NCI-H748 (cell line): ENCODE measurements at regions not wholly inside any gene's neighbourhood (a gene's known extent, or its start where the extent isn't known, plus 50 kb on each side); places are given as distances from the start of the nearest gene placed in this dataset.

Experiments used
- DNase-seq: peaks from one replicate; lab custom pipeline; 2025; ENCODE audit not compliant: unreplicated experiment; lab: John Stamatoyannopoulos, UW

DNA sequence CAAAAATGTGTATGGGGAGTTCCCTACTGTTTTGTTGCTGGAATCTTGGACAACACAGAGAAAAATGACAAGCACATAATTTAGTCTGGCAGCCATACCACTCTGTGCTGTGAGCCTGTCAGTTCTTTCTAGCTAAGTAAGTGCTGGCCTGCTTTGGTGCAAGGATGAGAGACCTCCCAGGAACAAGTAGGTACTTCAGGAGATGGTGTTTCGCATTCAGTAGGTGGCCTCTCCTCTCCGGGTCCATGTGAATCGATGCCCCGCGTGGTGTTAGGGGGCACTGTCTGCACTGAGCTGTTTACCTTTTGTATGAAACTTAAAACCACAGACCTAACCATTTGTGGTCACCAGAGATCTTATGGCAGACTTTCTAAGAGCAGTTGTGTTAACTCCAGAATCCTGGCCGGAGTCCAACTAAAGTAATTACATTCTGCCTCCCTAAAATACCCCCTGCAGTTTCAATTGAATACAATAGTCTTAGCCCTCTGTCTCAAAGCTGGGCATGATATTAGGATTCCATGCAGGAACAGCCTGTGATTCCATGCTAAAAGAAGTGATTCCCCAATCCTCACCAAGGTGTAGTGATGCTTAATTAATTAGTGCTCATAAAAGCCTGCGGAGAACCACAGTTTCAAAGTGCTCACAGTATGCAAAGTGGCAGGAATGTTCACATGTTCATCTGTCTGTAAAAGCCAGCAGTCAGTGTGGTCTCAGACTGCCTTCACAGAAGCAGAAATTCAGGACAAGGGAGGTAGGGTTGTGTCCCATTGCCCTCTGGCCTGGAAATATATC is 64.2 kb downstream of the LLPH start:
- peak; percentile 68 for DNase-seq

DNA sequence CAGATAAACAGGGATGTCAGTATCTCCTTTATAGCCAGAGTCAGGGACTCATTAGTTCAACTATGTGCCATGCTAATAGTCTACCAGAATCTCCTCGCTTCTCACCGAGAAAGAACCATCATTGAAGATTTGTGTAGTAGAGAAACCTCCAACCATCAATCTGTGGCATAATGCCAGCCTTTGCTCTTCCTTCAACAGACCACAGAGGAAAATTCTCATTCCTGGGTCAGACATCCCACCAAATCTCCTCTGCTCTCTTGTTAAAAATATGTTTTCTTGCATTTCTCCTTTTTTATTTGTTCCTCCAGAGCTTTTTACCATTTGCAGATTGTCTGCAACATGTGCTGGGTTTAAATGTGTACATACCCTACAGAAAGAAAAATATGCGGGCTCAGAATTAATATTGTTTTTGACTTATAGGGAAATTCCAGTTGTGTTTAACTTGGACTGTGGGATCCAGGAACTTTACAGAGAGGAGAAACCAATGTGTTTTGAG is 64.9 kb downstream of the LLPH start:
- DNase-seq, result no peak

DNA sequence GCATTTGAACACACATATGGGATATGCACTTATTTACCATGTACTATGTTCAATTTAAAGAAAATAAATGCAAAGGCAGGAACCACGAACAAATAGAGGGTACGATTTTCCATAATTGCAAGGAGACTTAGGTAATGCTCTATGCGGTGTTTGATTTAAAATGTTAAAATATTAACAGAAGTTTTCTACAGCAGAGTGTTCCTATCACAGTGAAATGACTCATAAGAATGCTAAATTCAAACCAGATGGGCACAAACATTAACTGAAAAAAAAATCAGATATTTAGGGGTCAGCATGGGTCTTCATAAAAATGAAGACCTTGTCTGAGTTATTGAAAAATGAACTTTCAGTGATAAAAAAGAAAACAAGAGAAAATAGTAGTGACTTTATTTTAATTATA is 65.4 kb downstream of the LLPH start:
- no peak for DNase-seq

DNA sequence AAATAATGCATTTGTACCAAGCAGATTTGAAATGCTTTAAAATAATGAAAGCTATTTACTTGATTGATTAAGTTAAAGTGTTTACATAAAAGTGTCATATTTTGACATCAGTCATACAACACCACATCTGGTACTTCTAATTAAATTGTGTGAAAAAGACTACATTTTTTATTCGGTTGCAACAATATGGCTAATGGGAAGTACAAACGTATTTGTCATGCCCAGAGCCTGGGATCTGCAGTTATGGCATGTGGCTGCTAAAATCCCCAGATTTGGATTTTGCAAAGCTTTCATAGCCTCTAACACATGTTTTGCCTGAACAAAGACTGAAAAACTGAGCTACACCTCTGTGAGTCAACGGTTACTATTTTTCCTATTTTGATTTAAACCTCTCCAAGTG is 66.6 kb downstream of the LLPH start:
- no peak for DNase-seq

DNA sequence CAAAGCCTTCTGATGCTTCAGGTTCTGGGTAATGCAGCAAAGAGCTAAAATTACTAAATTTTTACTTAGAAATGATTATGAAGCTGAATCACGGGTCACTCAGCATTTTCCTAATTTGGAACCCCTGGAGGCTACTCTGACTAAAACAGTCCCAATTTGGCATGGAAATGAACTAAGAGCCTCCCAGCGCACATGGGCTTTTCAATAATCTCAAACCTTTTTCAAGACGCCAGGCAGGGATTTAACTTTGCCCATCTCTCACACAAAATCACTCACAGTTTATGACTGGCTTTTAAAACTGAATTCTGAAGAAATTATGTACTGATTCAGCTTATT is 68.3 kb downstream of the LLPH start:
- no peak for DNase-seq

DNA sequence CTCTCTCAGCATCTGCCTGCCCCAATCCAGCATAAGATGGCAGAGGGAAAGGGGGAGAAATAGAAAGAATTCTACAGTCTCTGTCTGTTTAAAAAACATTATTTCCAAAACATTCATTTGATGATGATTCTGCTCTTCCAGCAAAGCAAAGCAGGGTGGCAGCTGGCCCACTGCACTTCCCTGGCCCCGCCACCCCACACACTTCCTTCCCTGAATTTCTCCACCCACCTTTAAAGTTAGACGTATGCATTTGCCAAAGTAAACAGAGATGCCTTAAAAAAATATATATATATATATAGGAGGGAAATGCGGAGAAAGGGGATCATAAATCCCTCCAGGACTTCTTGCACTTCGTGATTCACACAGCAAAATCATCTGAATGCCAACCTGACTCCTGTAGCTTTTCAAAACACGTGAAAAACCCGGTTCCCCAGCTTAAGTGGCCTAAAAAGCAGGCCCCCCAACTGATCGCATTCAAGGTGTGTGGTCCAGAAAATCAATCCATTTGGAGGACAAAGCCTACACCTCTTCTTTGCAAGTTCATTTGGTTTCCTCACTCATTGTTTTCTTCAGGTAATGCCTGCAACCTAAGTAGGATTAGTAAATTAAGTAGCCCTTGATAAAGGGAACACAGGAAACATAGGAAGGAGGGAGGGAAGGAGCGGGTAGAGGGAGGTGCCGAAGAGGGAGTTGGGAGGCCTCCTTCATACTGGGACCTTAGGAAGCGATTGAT is 68.8 kb downstream of the LLPH start:
- DNase-seq, result no peak

DNA sequence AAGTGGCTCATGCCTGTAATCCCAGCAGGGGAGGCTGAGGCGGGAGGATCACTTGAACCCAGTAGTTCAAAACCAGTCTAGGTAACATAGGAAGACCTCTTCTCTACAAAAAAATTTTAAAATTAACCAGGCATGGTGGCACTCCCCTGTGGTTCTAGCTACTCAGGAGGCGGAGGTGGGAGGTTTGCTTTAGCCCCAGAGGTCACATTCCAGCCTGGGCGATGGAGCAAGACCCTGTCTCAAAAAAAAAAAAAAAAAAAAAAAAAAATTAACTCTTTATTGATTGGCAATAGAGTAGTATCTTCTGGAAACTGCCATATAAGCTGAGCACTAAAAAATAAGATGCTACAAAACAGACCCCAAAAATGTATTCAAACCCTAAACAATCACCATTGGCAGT is 69.5 kb downstream of the LLPH start:
- DNase-seq, result no peak

DNA sequence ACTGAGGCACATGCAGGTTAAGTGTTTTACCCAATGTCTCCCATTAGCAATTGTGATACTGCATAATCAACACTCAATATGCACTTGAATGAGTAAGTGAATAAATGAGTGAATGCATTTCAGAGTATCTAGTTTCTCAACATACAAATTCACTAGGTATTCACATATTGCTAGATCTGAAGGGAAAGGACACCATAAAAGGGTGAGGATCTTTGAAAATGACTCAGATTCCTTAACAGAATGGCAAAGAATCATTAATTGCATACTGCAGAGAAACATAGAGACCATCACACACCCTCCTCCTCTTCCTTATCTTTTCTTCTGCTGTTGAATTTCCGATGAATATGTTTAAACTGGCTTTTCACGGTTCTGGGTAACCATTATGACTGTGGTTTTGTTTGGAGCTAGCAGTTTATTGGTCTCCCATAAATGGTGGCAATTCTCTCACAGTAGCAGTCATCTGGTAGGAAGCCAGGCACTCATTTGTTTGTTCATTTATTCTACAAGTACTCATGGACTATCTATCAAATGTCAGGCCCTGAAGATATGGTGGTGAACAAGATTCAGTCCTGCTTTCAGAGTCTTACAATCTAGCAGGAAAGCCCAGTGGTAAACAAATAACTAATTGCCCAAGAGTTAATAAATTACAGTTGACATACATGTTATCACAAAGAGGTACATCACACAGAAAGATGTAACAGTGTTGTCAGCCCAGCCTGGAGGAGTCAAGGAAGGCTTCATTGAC is 70.2 kb downstream of the LLPH start:
- no peak for DNase-seq

DNA sequence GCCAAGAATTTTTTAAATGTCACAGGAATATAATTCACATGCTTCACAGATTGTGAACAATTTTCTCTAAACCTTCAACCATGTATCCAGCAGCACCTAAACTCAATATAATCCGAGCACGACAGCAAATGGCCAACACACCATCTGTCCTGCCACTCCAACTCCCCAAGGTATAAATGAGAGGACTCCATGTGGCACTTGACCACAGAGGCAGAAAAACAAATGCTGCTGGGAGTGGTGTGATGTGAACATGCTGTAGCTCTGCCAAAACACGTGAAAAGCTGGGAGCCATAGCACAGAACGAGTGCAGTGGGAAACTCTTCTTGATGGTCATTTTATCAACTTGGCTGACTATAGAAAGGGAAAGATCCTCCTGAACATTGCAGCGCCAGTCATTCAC is 70.9 kb downstream of the LLPH start:
- no peak for DNase-seq

DNA sequence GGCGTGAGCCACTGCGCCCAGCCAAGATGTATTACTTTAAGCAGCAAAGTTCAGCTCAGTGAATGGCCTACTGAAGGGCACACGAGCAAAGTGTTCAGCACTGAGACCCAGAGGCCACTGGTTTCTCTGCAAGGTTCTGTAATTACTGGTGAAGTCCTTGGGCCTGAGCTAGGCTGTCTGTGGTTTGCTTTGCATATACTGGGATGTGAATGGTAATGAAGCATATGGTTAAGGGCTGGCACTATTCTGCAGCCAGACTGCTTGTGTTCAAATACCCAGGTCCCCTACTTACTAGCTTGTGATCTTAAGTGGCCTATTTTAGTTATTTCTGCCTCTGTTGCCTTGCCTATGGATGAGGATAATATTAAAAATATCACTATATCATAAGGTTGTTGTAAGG is 72.0 kb downstream of the LLPH start:
- DNase-seq, result no peak

DNA sequence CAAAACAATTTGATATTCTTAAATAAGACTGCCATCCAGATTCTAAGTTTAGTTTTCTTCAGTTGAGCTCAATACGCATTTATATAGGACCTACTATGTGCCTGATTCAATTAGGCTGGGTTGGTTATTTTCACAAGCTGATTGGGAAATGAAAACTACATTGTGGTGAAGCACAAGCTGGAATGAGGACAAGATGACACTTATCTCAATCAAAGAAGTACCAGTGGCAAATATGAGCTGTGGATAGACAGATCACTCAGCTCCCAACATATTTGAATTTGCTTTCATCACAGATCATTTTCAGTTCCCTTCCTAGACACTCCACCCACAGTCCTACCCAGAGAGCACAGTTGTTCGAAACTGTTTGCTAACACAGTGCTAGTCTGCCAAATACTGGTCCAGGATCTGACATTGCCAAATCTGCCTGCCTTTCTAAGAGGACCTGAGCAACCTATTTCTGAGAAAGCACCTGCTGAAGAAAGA is 74.7 kb downstream of the LLPH start:
- no peak for DNase-seq

DNA sequence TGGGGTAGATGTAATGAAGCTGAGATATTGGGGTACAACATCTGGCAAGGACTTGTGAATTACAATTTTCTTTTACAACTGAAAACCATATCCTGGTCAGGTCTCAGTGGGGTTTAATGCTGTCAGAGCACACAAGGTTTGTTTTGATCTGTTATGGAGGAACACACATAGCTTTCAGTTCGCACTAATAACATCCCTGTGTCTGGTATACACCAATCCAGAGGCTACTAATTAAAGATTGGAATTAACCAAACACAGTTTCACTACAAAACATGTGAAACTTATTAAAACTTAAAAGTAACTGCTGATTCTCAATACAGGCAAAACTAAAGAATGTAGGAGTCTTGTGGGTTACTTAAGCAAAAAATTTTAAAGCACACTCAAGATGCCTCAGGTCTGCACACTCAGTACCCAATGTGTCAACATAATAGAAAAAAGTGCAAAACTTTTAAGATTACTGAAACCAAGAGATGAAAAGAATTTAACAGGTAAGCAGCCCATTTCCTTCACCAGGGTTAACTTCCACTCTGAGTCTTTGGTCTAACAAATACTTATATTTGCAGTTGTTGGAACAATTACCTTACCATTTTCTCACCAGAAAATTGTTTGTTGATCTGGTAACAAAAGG is 77.4 kb downstream of the LLPH start:
- no peak for DNase-seq

DNA sequence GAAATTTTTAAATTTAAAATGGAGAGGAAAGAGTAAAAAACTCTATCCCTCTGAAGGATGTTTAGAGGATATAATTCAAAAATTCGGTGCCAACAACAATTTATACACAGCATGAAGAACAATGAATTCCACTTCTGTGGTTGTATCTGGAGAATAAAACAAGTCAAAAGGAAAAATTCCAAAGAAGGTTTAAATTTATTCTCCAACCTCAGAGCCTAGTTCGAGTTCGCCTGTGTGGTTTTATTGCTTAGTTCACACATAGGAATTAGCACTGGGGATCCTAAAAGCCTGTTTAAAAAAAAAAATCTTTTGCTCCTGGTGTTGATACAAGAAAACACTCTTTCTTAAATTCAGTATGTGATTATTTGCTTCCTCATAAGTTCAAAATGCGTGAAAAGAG is 79.2 kb downstream of the LLPH start:
- DNase-seq, result no peak

DNA sequence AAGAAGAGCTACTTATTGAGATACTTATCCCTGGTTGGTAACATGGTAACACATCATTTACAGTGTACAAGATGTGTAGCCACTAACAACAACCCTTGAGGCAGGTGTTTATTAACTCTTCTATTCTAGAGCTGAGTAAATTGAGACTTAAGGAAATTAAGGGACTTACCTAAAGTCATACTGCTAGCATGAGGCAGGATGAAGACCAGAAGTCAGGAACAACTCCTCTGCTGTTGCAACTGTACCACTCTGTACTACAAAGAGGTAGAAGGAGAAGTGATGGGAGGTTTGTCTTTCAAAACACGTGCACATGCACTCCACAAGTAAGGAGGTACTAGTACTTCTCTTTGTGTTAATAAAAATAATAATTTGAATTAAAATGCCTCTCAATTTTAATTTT is 79.9 kb downstream of the LLPH start:
- DNase-seq, result no peak

DNA sequence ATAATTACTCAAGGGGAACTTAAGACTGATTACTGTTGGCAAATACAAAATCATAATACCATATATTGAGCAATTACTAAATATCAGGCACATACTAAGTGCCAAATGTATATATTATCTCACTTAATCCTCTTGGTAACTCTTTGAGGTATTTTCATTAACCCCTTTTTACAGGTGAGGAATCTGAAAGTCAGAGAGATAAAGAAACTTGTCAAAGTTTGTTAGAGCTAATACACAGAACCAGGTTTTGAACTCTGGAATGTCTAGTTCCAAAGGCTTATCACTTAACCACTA is 80.3 kb downstream of the LLPH start:
- DNase-seq, result no peak

DNA sequence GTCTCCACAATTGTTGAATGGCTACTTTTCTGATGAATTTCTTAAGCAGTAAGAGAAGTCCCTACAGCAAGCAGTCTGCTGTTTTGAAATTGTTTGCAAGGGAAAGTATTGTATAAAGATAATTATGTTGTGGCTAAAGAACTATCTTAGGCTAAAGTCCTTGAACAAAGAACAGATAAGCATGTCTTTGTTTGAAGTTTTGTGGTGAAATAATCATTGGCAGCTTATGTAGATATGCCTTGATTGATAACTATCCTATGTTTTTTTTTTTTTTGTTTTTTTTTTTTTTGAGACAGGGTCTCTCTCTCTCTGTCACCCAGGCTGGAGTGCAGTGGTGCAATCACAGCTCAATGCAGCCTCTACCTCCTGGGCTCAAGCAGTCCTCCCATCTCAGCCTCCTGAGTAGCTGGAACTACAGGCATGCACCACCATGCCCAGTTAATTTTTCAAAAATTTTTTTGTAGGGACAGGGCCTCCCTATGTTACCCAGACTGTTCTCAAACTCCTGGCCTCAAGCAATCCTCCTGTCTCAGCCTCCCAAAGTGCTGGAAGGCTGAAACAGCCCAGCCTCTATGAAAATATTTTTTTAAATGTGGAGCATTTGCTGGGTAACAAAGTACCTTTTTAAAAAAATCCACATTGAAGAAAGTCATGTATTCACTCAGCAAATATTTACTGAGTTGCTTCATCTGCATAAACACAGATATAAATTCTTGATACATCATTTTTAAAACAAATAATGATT is 80.8 kb downstream of the LLPH start:
- no peak for DNase-seq

DNA sequence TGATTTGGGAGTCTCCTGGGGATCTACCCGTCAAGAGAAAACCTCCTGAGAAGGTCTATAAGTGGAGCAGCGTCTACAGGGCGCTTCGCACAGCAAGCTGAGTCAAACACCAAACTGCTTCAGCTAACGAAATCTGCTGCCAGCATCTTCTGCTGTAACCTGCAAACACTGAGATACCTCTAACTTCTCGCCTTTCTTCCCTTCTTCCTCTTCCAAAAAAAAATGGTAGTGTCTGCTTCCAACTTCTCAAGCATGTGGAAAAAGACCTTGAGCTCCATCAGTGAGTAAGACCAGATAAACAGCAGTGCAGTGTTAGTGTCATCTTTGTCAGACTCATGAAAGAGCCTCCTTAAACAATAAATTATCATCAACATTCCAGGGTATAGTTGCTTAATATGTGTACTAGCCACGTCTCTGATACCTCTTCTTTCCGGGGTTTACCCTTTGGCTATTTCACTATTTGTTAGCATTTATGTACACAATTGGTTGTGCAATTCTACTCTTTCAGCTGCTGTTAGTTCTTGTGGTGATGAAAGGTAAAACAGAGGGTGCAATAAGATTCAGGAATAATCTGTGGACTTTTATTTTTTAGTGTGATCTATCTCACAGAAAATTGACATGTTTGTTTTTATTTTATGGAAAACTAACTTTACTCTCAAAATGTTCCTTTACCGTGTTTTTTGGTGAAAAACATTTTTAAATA is 81.6 kb downstream of the LLPH start:
- DNase-seq, result no peak

DNA sequence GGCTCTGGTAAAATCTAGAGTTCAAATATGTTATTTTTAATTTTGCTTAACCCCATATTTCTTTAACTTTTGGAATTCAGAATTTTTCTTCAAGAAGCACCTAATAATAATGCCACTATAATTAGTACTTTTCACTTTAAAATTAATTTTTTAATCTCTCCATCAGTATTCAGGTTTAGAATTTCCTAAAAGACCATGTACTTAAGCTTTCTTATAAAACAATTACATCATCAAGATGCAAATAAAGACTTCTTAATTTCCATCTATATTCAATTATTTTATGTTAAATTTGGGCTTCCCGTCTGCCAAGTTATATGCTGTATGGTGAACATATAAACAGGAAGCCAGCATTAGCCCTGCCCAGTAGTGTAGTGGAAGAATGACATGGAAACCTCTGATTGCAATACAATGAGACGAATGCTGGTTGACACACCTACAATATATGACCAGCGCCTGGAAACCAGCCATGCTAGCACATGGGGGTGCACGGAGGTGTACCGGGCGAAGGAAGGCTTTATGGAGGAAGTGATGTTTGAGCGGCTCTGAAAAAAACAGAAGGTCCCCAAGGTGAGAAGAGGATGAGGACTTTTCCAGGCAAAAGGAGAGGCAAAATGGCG is 82.2 kb downstream of the LLPH start:
- DNase-seq, result peak; percentile 27

DNA sequence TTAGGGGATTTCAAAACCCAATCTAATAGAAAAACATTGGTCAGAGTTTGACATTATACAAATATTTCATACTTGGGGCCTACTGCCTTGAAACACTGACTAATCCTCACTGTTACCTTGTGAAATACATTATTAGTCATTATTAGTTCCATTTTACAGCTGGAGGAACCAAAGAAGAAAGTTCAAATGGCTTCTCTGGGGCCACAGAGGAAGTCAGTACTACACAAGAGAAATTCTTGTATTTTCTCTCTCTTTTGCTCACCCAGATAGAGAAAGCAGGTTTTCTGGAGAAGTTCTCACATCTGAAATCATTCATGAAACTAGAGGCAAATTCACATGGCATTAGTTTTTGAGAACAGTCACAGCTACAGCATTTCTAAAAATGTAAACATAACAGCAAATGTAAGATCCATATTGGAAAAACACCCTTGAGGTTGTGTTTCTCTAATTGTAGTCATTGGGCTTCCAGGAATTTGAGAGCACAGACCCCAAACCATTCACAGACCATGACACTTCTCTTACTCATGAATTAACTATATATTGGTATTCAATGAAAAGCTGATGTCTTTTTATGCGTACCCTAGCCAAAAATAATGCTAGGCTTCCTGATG is 83.0 kb downstream of the LLPH start:
- no peak for DNase-seq
